ENCODE measurements at regions not wholly inside any gene's neighbourhood (a gene's known extent, or its start where the extent isn't known, plus 50 kb on each side); places are given as distances from the start of the nearest gene placed in this dataset.

GRCh38 chr2:172207911-172208310 lies 105.2 kb upstream of the DLX2 start:
- ChIA-PET CTCF (interaction anchor here (0.8 to 1.6 kb wide), 3 partner anchors 12 to 259 kb away, joined by 3 to 4 read pairs (median 4); no protein-coding TSS in a partner anchor), POLR2A (no interaction called here)
- no peak for DNase-seq (ENCODE audit: extremely low spot score)
- TF ChIP-seq CTCF (IDR thresholded peaks at IDR 0.05; ENCODE audit: control extremely low read depth, extremely low read depth, low read depth, missing control alignments), result no peak

GRCh38 chr2:172208791-172209325 lies 106.2 kb upstream of the DLX2 start:
- no peak for TF ChIP-seq CTCF (IDR thresholded peaks at IDR 0.05; ENCODE audit: control extremely low read depth, extremely low read depth, low read depth, missing control alignments)
- ChIA-PET CTCF (interaction anchor here (0.8 to 1.0 kb wide), 2 partner anchors 15 to 258 kb away, joined by 3 to 4 read pairs; no protein-coding TSS in a partner anchor), POLR2A (no interaction called here)
- DNase-seq (ENCODE audit: extremely low spot score), result no peak

GRCh38 chr2:172210599-172210998 lies 107.9 kb upstream of the DLX2 start:
- CTCF ChIA-PET, result no interaction called here
- no peak for TF ChIP-seq CTCF (IDR thresholded peaks at IDR 0.05; ENCODE audit: control extremely low read depth, extremely low read depth, low read depth, missing control alignments)
- no peak for DNase-seq (ENCODE audit: extremely low spot score)
- POLR2A ChIA-PET, result no interaction called here

- TF ChIP-seq CTCF (IDR thresholded peaks at IDR 0.05; ENCODE audit: control extremely low read depth, extremely low read depth, low read depth, missing control alignments), result no peak
- ChIA-PET CTCF (no interaction called here), POLR2A (no interaction called here)
- DNase-seq (ENCODE audit: extremely low spot score), result no peak
These were observed 108.8 kb upstream of the DLX2 start for GRCh38 chr2:172211512-172211911.

GRCh38 chr2:172213116-172213860 lies 110.6 kb upstream of the DLX2 start:
- POLR2A ChIA-PET, result no interaction called here
- CTCF ChIA-PET, result no interaction called here
- TF ChIP-seq CTCF (IDR thresholded peaks at IDR 0.05; ENCODE audit: control extremely low read depth, extremely low read depth, low read depth, missing control alignments), result no peak
- DNase-seq (ENCODE audit: extremely low spot score), result no peak

GRCh38 chr2:172214252-172214651 lies 111.6 kb upstream of the DLX2 start:
- no peak for DNase-seq (ENCODE audit: extremely low spot score)
- ChIA-PET CTCF (no interaction called here), POLR2A (no interaction called here)
- no peak for TF ChIP-seq CTCF (IDR thresholded peaks at IDR 0.05; ENCODE audit: control extremely low read depth, extremely low read depth, low read depth, missing control alignments)
